ENCODE measurements at regions not wholly inside any gene's neighbourhood (a gene's known extent, or its start where the extent isn't known, plus 50 kb on each side); places are given as distances from the start of the nearest gene placed in this dataset.

DNA sequence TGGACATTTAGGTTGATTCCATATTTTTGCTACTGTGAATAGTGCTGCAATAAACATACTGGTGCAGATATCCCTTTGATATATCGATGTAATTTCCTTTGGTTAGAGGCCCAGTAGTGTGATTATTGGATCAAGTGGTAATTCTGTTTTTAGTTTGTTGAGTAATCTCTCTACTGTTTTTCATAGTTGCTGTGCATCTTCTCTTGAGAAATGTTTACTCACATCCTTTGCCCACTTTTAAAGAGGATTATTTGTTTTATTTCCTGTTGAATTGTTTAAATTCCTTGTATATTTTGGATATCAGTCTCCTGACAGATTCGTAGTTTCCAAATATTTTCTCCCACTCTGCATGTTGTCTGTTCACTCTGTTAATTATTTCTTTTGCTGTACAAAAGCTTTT lies 352.6 kb upstream of the TARS1 start:
- Mint-ChIP-seq H3K9me3 (peaks cover 2% of the 10 kb centered on the region in 2 donors), H3K27me3 (ENCODE audit: low read depth in 2 of 2) (no peaks in the 10 kb centered on the region), H3K4me1 (no peaks in the 10 kb centered on the region), H3K4me3 (no peak overlapping the region), H3K27ac (no peak overlapping the region), H3K36me3 (no peaks in the 10 kb centered on the region)
- WGBS (ENCODE audit: insufficient coverage), result 75% methylated on average over 1 of the region's 2 CpGs
- DNase-seq, result no peak
- Histone ChIP-seq H3K4me1 (ENCODE audit: control insufficient read depth, insufficient read depth, low read length) (peaks cover 4% of the 10 kb centered on the region), H3K27ac (ENCODE audit: low read length) (no peak overlapping the region), H3K36me3 (ENCODE audit: control insufficient read depth, insufficient read depth, low read length) (no peaks in the 10 kb centered on the region), H3K9me3 (ENCODE audit: control insufficient read depth, insufficient read depth, low read length) (peaks cover 7% of the 10 kb centered on the region), H3K27me3 (ENCODE audit: control insufficient read depth, insufficient read depth, low read length) (no peaks in the 10 kb centered on the region), H3K4me3 (ENCODE audit: low read length) (no peak overlapping the region)
- ATAC-seq, result no peak
- TF ChIP-seq, protein P1, sequence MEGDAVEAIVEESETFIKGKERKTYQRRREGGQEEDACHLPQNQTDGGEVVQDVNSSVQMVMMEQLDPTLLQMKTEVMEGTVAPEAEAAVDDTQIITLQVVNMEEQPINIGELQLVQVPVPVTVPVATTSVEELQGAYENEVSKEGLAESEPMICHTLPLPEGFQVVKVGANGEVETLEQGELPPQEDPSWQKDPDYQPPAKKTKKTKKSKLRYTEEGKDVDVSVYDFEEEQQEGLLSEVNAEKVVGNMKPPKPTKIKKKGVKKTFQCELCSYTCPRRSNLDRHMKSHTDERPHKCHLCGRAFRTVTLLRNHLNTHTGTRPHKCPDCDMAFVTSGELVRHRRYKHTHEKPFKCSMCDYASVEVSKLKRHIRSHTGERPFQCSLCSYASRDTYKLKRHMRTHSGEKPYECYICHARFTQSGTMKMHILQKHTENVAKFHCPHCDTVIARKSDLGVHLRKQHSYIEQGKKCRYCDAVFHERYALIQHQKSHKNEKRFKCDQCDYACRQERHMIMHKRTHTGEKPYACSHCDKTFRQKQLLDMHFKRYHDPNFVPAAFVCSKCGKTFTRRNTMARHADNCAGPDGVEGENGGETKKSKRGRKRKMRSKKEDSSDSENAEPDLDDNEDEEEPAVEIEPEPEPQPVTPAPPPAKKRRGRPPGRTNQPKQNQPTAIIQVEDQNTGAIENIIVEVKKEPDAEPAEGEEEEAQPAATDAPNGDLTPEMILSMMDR (IDR thresholded peaks at IDR 0.05), result no peak
- intact Hi-C loops (cut with micrococcal nuclease), result no loop called here

DNA sequence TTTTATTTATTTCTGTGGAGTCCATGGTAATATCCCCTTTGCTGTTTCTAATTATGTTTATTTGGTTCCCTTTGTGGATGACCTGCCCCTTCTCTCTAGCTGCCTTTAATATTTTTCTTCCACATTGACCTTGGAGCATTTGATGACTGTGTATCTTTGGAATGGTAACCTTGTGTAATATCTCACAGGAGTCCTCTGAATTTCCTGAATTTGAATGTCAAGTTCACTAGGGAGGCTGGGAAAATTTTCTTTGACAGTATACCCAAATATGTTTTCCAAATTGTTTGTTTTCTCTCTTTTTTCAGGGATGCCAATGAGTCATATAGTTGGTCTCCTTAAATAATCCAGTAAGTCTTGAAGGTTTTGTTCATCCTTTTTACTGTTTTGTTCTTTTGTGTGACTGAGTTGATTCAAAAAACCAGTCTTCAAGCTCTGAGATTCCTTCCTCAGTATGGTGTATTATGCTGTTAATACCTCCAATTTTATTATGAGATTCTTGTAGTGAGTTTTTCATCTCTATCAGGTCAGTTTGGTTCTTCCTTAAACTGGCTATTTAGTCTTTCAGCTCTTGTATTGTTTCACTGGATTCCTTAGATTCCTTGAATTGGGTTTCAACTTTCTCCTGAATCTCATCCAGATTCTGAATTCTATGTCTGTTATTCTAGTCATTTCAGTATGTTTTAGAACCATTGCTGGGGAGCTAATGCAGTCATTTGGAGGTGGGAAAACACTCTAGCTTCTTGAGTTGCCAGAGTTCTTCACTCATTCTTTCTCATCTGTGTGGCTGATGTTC lies 349.0 kb upstream of the TARS1 start:
- peaks cover 2% of the 10 kb centered on the region in 2 donors for H3K9me3 Mint-ChIP-seq
- DNase-seq, result no peak
- intact Hi-C loops (cut with micrococcal nuclease), result no loop called here
- no peak overlapping the region for H3K27ac ChIP-seq (ENCODE audit: low read length)
- no peak overlapping the region for H3K27ac Mint-ChIP-seq
- no peak overlapping the region for H3K4me3 ChIP-seq (ENCODE audit: low read length)
- peaks cover 7% of the 10 kb centered on the region for H3K9me3 ChIP-seq (ENCODE audit: control insufficient read depth, insufficient read depth, low read length)
- H3K27me3 Mint-ChIP-seq (ENCODE audit: low read depth in 2 of 2), result no peaks in the 10 kb centered on the region
- no peaks in the 10 kb centered on the region for H3K36me3 Mint-ChIP-seq
- TF ChIP-seq, protein P1 (IDR thresholded peaks at IDR 0.05), result no peak
- no peaks in the 10 kb centered on the region for H3K36me3 ChIP-seq (ENCODE audit: control insufficient read depth, insufficient read depth, low read length)
- no peak overlapping the region for H3K4me3 Mint-ChIP-seq
- H3K4me1 Mint-ChIP-seq, result no peaks in the 10 kb centered on the region
- peaks cover 4% of the 10 kb centered on the region for H3K4me1 ChIP-seq (ENCODE audit: control insufficient read depth, insufficient read depth, low read length)
- ATAC-seq, result no peak
- no peaks in the 10 kb centered on the region for H3K27me3 ChIP-seq (ENCODE audit: control insufficient read depth, insufficient read depth, low read length)

DNA sequence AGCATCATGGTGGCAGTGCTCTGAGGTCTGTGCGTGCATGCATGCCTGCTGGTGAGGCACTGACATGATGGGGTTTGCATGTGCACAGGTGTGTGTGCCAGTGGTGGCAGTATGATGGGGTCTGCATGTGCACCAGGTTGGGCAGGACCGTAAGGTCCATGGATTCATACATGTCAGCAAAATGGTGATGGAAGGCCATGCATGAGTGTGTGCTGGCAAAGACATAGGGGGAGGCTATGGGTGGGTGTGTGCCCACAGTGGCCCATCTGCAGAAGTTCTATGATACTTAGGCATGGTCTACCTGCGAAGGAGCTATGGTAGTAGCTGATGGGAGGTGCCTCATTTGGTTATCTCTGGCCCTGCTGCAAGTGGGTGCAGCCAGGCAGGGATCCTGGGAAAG lies 348.0 kb upstream of the TARS1 start:
- Mint-ChIP-seq H3K27me3 (ENCODE audit: low read depth in 2 of 2) (no peaks in the 10 kb centered on the region), H3K9me3 (peaks cover 2% of the 10 kb centered on the region in 2 donors), H3K4me3 (no peak overlapping the region), H3K4me1 (no peaks in the 10 kb centered on the region), H3K27ac (no peak overlapping the region), H3K36me3 (no peaks in the 10 kb centered on the region)
- H3K27me3 ChIP-seq (ENCODE audit: control insufficient read depth, insufficient read depth, low read length), result no peaks in the 10 kb centered on the region
- peaks cover 4% of the 10 kb centered on the region for H3K4me1 ChIP-seq (ENCODE audit: control insufficient read depth, insufficient read depth, low read length)
- ATAC-seq (no peak), DNase-seq (no peak)
- intact Hi-C loops (cut with micrococcal nuclease), result no loop called here
- no peaks in the 10 kb centered on the region for H3K36me3 ChIP-seq (ENCODE audit: control insufficient read depth, insufficient read depth, low read length)
- TF ChIP-seq, protein P1 (IDR thresholded peaks at IDR 0.05), result no peak
- no peak overlapping the region for H3K4me3 ChIP-seq (ENCODE audit: low read length)
- 92% methylated on average over 3 of the region's 3 CpGs for WGBS (ENCODE audit: insufficient coverage)
- peaks cover 7% of the 10 kb centered on the region for H3K9me3 ChIP-seq (ENCODE audit: control insufficient read depth, insufficient read depth, low read length)
- no peak overlapping the region for H3K27ac ChIP-seq (ENCODE audit: low read length)

DNA sequence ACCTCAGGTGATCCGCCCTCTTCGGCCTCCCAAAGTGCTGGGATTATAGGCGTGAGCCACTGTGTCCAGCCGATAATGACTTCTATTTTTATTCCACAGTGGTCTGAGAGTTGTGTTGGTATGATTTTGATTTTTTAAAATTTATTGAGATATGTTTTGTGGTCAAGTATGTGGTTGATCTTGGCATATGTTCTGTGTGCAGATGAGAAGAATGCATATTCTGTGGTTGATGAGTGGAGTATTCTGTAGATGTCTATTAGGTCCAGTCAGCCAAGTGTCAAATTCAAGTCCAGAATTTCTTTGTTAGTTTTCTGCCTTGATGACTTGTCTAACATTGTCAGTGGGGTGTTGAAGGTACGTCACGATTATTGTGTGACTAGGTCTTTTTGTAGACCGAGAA lies 338.2 kb upstream of the TARS1 start:
- peaks cover 16% of the 10 kb centered on the region for H3K36me3 Mint-ChIP-seq
- no peaks in the 10 kb centered on the region for H3K27me3 Mint-ChIP-seq (ENCODE audit: low read depth in 2 of 2)
- Histone ChIP-seq H3K9me3 (ENCODE audit: control insufficient read depth, insufficient read depth, low read length) (peaks cover 10% of the 10 kb centered on the region), H3K36me3 (ENCODE audit: control insufficient read depth, insufficient read depth, low read length) (no peaks in the 10 kb centered on the region), H3K4me3 (ENCODE audit: low read length) (no peak overlapping the region), H3K27me3 (ENCODE audit: control insufficient read depth, insufficient read depth, low read length) (no peaks in the 10 kb centered on the region), H3K27ac (ENCODE audit: low read length) (no peak overlapping the region), H3K4me1 (ENCODE audit: control insufficient read depth, insufficient read depth, low read length) (no peaks in the 10 kb centered on the region)
- TF ChIP-seq, protein P1 (IDR thresholded peaks at IDR 0.05), result no peak
- H3K27ac Mint-ChIP-seq, result no peak overlapping the region
- peaks cover 15 to 22% of the 10 kb centered on the region in 2 donors for H3K9me3 Mint-ChIP-seq
- intact Hi-C loops (cut with micrococcal nuclease), result no loop called here
- no peak overlapping the region for H3K4me3 Mint-ChIP-seq
- WGBS (ENCODE audit: insufficient coverage), result 94% methylated on average over 7 of the region's 7 CpGs
- no peak for ATAC-seq
- no peaks in the 10 kb centered on the region for H3K4me1 Mint-ChIP-seq
- no peak for DNase-seq

Data from natural killer cell (primary cell).